DMS79 treated with DMSO at 0.1 percent for 48 hours (cell line): ENCODE measurements at regions not wholly inside any gene's neighbourhood (a gene's known extent, or its start where the extent isn't known, plus 50 kb on each side); places are given as distances from the start of the nearest gene placed in this dataset.
"Not testable (repeated sequence)": the region's sequence is repeated elsewhere in the genome, so short reads cannot be mapped to it uniquely, and the experiment has no call there.

ENCODE experiments used
- DNase-seq: peaks from one replicate; lab custom pipeline; 2025; lab: John Stamatoyannopoulos, UW

DNA sequence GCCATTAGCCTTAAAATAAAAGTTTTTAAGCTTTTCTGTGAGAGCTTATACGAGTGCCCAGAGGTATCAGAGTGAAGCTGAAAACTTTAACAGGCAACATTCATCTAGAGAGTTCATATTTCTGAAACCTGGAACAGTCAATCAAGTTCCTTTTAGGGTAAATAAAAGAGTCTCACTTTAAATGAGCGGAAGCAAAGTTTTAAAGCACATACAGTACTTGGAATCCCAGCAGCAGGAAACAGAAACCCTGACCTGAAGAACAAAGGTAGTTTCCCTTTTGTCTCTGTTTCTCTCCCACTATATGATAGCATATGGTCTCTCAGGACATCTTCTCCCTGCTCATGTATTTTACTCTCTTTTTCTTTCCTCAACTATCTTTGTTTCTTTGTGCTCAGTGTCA, 153.0 kb downstream of the ASB9 start:
- no peak for DNase-seq

DNA sequence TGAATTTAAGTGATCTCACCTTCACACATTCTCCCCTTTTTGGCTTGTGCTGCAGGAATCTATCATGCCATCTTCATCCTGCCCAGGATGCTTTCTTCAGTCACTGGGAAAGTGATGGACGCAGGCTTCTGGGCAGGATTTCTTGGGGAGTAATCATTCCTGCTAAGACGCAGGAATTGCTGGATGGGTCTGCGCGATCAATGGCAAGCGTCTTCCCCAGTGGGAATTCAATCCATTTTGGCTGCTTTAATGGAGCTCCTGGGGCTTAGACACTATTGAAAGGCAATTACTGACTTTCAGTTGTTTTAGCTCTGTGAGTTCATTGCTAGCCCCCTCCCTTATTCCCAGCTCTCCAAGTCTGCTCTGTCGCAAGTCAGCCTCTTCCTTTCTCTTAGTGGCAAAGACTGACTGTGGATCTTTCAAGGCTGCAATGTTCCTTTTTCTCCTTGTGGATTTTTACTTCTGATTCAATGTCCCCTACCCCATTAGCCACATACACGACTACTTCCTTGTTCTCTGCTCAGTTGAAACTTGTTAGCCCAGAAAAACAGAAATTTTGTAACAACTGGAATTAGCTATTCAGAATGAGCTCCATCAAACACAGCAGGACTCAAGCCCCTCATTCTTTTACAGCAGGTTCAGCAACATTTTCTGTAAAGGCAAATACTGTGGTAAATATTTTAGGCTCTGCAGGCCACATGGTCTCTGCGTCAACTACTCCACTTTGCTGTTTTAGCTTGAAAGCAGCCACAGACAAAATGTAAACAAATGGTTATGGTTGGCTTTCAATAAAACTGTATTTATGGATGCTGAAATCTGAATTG, 154.9 kb downstream of the ASB9 start:
- no peak for DNase-seq

DNA sequence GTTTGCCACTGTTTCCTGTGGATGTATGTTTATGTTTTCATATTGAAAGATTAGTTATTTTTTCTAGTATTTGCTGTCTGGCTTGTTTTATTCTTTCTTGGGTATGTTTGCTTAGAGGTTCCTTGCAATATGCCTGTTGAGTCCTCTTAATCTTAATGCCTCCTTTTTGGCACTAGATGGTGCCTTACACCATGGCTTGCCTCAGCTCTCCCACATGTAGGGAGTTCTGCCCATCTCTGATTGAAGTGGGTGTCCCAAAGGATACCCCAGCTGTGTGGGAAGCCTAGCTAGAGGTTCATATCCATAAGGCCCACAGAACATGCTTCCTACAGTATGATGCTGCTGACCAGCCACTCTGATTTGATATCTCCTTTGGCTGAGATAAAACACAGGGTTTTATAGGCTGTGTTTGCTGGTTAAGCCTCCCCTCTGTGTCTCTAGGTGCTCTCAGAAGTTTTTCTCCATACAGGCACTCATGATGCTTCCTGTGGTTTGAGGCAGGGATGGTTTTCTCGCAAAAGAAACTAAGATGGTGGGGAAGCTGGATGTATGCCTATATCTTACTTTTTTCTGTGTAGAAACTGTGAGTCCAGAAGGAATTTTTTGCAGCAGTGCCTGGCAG, 162.4 kb downstream of the ASB9 start:
- no peak for DNase-seq

DNA sequence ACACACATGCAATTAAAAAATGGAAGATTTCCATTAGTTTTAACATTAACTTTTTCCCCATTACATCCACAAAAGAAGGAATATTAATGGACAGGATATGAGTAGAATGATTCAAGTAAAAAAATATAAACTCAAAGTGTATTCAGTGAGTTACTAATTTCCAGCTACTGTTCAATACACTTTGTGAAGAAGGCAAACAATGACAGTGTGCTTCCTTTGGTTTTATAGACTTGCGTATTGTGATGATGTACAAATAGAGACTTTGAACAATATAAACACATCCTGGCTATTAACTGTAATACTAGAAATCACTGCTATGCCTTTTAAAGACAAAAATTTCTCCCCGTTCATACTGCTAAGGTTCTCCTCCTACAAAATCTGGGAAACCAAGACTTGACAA, 171.4 kb downstream of the ASB9 start:
- DNase-seq: no peak

DNA sequence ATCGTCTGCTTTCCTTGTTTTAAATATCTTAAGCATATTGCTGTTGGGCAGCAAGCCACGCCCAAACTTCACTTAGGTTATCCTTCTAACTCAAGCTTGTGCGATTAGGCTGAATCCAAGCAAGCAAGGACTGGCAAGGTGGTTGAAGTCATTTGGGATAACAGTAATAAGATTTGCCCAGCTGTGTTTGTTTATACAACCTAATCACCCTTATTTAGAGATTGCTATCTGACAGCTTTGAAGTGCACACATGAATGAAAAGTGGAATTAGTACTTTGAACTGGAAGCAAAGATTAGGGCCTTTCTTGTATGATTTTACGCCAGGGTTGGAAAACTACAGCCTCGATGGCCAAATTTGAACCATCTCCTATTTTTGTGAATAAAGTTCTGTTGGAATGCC, 182.1 kb downstream of the ASB9 start:
- no peak for DNase-seq

DNA sequence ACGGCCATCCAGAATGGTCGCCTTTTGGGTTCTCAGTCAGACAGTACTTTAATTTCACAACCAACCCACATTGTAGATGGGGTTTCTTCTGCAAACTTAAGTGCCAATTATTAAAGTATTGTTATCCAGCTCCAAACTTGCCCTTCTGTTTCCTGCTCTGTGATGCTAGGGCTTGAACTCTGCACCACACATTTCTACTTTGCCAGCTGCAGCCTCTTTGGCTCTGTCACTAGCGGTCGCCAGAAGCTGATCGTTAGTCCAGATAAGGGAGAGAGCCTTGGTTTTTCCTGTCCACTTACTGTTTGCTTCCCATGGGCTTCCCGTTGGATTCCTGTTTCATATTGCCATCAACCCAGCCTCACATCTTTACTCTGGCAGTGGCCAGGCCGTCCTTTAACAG, 196.6 kb downstream of the ASB9 start:
- DNase-seq: no peak

DNA sequence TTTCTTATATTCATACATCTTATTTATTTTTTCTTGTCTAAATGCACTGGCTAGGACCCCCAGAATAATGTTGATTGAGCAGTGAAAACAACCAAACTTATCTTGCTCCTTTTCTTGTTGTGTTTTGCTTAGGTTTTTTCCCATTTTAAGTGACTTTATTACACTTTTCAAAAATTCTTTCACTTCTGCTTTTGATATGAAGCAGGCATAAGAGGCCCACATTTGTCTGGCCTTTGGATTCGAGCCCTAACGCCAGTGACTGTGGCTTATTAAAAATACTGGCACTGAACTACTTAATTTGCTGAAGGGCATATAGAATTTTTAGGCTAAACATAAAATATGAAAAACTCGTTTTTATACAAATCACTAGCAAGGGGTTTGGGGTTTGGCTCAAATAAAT, 197.0 kb downstream of the ASB9 start:
- no peak for DNase-seq

DNA sequence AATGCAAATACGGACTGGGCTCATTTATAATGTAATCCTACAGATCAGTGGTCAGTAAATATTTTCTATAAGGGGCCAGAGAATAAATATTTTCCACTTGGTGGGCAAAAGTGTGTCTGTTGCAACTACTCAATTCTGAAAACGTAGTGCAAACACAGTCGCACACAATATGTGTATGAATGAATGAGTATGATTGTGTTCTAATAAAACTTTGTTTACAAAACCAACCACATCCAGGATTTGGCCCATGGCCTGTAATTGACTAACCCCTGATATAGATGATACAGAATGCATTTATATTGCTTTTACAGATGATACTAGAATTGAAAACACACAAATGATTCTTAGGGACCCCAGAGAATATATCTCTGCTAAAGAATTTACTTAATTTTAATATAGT, 197.6 kb downstream of the ASB9 start:
- no peak for DNase-seq

DNA sequence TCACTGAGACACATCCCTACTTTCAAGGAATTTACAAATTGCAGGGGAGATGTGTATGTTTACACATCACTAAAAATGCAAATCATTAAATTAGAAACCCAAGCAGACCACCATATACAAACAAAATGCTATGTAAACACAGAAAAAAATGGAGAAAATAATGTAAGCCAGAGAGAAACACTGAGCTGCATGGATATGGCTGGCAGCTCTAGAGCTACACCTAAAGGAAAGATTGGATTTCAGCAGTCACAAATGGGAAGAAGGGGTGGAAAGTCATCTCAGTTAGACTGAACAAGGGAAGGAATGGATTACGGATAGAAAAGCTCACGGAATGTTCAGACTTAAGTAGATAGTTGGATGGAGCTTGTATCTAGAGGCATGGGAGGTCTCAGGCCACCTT, 186.3 kb downstream of the MOSPD2 start:
- no peak for DNase-seq

DNA sequence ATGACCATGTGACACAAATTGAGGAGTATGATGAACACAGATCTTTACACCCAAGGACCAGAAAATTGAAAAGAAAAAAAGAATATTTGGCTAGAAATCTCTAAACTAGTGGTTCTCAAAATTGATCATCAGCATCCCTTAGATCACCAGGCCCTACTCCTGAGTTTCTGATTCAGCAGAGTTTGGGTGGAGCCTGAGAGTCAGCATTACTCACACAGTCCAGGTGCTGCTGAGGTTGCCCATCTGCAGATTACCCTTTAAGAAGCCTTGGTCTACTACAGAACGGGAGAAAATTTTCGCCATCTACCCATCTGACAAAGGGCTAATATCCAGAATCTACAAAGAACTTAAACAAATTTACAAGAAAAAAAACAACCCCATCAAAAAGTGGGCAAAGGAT, 182.8 kb downstream of the MOSPD2 start:
- no peak for DNase-seq

DNA sequence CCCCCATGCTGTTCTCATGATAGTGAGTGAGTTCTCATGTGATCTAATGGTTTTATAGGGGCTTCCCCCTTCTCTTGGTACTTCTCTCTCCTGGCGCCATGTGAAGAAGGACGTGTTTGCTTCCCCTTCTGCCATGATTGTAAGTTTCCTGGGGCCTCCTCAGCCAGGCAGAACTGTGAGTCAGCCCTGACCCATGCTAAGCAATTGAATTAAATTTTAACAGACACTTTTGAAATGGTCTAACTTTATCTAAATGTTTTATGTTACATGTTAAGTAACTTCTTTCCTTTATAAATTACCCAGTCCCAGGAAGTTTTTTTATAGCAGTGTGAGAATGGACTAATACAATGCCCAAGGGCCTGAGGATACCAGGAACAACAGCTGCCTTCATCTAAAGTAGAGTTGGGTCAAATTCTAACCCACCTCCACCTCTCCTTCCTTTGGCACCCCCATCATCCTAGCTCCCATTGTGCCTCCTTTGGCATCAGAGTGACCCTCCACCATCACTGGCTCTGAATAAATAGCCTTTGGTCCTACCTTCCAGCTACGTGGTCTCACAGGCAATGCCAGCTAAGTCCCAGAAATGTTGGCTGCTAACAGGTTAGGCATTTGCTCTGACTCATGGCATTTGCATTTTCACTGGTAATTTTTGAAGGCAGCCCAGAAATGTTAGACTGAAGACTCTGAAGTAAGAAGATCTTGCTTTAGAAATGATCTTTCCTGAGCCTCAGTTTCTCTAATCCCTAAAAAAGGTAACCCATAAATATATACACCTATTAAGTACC, 182.1 kb downstream of the MOSPD2 start:
- DNase-seq: no peak

DNA sequence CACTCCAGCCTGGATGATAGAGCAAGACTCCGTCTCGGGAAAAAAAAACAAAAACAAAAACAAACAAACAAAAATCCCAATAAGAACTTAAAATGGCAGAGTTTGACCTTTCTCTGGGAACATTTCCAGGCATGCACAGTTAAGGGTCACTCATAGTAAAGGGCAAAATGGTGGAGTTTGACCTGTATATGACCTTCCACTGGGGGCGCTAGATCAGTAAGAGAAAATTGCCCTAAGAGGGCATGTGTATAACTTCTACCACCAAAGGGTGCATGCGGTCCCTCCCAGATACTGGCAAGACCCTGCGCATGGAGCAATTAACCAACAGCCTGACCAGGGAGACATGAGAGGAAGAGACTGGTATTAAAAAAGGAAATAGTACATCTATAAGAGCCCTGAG, 177.2 kb downstream of the MOSPD2 start:
- DNase-seq: no peak

DNA sequence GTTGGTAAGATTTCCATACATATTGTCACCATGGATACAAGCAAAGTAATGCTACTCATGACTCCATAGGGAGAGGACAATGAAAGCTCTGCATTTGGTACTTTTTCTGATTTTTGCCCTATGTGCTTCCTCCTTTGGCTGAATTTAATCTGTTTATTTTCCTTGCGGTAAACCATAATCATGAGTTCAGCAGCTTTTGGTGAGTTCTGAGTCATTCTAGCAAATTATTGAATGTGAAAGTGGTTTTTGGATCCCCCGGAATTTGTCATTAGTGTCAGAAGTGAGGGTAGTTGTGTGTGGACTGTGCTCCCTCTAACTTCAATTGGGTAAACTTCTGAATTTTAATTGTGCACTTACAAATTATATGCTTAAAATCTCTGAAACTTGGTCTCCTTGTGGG, 170.3 kb downstream of the MOSPD2 start:
- DNase-seq: no peak

DNA sequence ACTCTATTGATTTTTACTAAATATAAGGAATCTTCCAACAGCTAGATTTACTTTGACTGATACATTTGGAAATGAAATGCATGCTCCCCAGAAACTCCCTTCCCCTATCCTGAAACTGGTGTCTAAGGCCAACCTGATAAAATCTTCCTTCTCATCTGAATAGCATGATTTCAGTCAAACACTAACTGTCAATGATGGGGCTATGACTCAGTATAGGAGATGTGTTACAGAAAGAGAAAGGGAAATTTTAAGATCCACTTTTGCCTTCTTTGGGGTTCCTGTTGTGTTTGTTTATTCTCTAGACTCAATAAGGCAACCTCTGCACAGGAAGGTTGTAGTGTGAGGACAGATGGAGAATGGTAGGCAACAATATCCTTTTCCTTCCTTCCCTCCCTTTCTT, 160.7 kb downstream of the MOSPD2 start:
- DNase-seq: no peak

DNA sequence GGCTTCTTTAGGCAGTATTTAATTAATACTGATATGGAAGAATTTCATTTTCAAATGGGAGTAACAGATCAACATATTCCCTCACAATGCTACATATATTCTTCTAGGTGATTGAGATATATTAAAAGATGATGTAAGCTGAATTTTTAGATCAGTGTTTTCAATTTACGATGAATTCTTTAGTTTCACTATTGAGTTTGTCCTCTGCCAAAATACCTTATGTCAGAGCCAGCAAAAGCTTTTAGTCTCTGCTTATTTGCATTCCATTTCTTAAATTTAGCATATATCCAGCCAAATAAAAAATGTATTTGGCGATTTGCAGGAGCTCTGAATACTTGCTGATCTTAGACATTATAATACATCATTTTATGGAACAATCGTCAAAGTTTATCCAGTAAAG, 144.3 kb downstream of the MOSPD2 start:
- no peak for DNase-seq

DNA sequence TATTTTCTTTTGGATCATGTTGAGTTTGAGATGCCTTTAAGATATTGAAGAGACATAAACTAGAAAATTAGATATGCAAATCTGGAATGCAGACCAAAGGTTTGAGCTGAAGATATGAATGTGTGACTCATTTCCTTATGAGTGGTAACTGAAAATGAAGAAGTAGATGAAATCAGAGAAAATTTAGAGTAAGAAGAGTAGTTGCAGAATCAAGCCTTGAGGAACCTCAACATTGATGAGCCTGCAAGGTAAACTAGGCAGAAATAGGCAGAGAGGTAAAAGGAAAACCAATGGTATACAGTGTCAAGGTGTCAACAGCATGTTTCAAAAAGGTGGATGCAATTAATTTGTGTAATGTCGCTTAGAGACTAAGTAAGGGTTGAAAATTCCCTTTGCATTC, 142.8 kb downstream of the MOSPD2 start:
- DNase-seq: no peak

DNA sequence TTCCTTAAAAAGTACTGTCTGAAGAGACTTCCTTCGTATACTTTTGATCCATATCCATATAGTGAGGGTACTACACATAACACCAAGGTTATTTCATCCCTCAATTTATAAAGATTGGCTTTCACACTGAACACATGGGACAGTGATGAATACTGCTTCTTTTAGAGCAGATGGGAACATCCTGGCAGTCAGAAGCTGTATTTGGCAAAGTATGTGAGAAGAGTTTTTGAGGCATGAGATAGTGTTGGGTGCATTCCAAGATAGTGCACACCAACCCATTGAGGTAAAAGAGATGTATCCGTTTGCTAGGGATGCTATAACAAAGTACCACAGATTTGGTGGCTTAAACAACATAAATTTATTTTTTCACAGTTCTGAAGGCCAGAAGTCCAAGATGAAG, 141.1 kb downstream of the MOSPD2 start:
- DNase-seq: no peak

DNA sequence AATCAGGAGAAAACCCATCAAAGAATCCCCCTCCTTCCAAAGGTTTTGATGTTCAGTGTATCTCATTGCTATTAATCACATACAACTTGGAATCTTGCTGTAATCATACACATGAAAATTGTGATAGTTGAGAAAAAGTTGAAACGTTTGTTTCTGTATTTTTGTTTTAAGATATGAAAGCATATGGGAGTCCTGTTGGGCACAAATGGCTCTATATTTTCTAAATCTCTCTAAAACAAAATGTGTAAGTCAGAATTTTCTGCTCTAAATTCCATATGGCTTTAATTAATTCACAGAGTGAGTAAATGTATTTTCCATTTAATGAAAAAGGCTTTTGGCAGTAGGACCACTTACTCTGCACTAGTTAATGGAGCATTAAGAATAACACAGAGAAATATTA, 140.2 kb downstream of the MOSPD2 start:
- DNase-seq: no peak

DNA sequence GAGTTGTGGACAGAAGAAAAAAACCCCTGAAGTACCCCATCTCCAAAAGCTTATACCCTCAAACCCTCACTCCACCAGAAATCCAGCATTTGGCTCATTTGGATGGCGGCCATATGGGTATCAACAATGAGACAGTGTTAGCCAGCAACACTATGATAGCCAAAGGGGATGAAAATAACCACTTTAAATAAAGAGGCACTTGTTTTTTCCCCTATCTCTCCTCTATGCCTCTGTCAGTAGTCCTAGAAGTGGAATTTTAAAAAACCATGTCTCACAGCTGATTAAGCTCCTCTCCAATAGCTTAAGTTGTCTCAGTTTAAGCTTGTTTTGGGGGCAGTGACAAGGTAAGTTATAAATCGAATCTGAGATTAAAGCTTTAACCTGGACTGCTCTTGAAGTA, 124.0 kb downstream of the MOSPD2 start:
- no peak for DNase-seq

DNA sequence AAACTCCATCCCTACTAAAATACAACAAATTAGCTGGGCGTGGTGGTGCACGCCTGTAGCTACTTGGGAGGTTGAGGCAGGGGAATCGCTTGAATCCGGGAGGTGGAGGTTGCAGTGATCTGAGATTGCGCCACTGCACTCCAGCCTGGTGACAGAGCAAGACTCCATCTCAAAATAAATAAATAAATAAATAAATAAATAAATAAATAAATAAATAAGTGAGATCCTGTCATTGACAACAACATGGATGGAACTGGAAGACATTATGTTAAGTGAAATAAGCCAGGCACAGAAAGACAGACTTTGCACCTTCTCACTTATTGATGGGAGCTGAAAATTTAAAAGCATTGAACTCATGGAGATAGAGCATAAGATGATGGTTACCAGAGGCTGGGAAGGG, 111.2 kb downstream of the MOSPD2 start:
- DNase-seq: not testable (repeated sequence)
